ENCODE measurements at regions not wholly inside any gene's neighbourhood (a gene's known extent, or its start where the extent isn't known, plus 50 kb on each side); places are given as distances from the start of the nearest gene placed in this dataset.

GRCh38 chr1:68600049-68600661 is 103.3 kb upstream of the DEPDC1 start:
- no peaks in the 10 kb centered on the region for H3K9me3 ChIP-seq (ENCODE audit: control insufficient read depth in 2 of 2, insufficient read depth in 1 of 2, low read depth in 1 of 2, low read length in 1 of 2)
- H3K27me3 ChIP-seq (ENCODE audit: control insufficient read depth in 1 of 2, insufficient read depth in 2 of 2, low read length in 2 of 2) = no peaks in the 10 kb centered on the region
- no peaks in the 10 kb centered on the region for H3K36me3 ChIP-seq (ENCODE audit: control insufficient read depth in 2 of 2, insufficient read depth in 2 of 2, low read length in 1 of 2)
- WGBS, 2 donors = 62 to 72% methylated on average over 5 of the region's 5 CpGs
- H3K4me1 ChIP-seq (ENCODE audit: control insufficient read depth in 2 of 2, insufficient read depth in 2 of 2, low read length in 1 of 2) = no peaks in the 10 kb centered on the region
- no peak overlapping the region for H3K27ac ChIP-seq (ENCODE audit: low read depth in 2 of 2, low read length in 1 of 2)
- H3K4me3 ChIP-seq (ENCODE audit: low read depth in 1 of 2, low read length in 2 of 2) = no peak overlapping the region

DNA sequence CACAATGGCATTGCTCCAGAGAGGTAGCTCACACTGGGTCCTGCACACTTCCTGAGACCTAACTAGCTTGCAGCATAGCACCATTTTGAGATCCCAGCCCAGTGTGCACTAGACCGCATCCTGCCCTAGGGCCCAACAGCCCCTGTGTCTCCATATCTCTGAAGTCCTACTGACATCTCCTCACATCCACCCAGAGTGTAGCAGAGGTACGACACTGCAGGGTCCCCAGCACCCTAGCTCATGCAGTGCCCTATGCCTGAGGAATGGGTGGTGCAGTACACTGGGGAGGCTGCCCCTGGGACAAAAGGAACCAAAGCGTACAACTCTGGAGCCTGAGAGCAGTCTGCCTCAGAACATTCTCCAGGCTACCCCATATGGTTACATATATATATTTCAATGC is 111.4 kb upstream of the DEPDC1 start:
- Histone ChIP-seq H3K4me1 (ENCODE audit: control insufficient read depth in 2 of 2, insufficient read depth in 2 of 2, low read length in 1 of 2) (no peaks in the 10 kb centered on the region), H3K36me3 (ENCODE audit: control insufficient read depth in 2 of 2, insufficient read depth in 2 of 2, low read length in 1 of 2) (no peaks in the 10 kb centered on the region), H3K27me3 (ENCODE audit: control insufficient read depth in 1 of 2, insufficient read depth in 2 of 2, low read length in 2 of 2) (no peaks in the 10 kb centered on the region), H3K27ac (ENCODE audit: low read depth in 2 of 2, low read length in 1 of 2) (no peak overlapping the region), H3K9me3 (ENCODE audit: control insufficient read depth in 2 of 2, insufficient read depth in 1 of 2, low read depth in 1 of 2, low read length in 1 of 2) (no peaks in the 10 kb centered on the region), H3K4me3 (ENCODE audit: low read depth in 1 of 2, low read length in 2 of 2) (no peak overlapping the region)
- 88 to 99% methylated on average over 3 of the region's 3 CpGs for WGBS, 2 donors

DNA sequence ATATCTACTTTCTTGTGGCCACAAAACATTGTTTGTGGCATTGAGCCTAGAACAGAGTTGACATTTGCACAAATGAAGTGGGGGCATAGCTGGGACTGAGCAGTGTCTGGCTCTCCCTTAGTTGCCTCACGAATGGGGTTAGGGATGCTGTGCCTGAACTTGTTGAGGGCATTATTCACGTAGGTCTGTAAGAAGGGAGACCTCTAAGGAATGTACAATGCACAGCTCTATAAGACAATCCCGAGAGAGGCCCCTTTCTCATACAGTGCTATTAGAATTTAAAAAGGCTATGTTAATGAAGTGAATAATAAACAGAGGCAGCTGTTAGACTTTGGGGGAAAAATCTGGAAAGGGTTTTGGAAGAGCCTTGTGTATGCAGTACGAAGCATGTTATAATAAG is 118.4 kb upstream of the DEPDC1 start:
- peaks cover 0 to 4% of the 10 kb centered on the region in 2 donors for H3K9me3 ChIP-seq (ENCODE audit: control insufficient read depth in 2 of 2, insufficient read depth in 1 of 2, low read depth in 1 of 2, low read length in 1 of 2)
- no peak overlapping the region for H3K27ac ChIP-seq (ENCODE audit: low read depth in 2 of 2, low read length in 1 of 2)
- WGBS, 2 donors = 62 to 68% methylated on average over 4 of the region's 4 CpGs
- H3K4me1 ChIP-seq (ENCODE audit: control insufficient read depth in 2 of 2, insufficient read depth in 2 of 2, low read length in 1 of 2) = no peaks in the 10 kb centered on the region
- H3K4me3 ChIP-seq (ENCODE audit: low read depth in 1 of 2, low read length in 2 of 2) = no peak overlapping the region
- H3K27me3 ChIP-seq (ENCODE audit: control insufficient read depth in 1 of 2, insufficient read depth in 2 of 2, low read length in 2 of 2) = peaks cover 0 to 2% of the 10 kb centered on the region in 2 donors
- H3K36me3 ChIP-seq (ENCODE audit: control insufficient read depth in 2 of 2, insufficient read depth in 2 of 2, low read length in 1 of 2) = no peaks in the 10 kb centered on the region

DNA sequence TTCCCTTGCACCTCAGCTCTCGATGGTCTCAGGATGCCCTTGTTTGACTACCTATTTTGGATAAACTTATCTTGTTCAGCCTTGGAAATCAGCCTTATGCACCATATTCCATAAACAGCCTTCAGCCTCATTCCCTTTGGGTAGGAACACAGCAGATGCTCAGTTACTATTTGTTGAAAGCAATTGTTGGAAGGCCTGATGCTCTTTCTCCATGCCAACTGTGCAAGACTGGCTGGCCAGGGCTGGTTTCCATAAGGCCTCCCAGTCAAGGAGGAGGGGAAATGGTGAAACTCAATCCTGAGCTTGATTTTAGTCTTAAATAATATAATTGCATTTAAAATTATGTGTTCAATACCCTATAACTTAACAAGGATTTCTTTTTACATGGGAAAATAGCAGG is 121.1 kb upstream of the DEPDC1 start:
- Histone ChIP-seq H3K4me1 (ENCODE audit: control insufficient read depth in 2 of 2, insufficient read depth in 2 of 2, low read length in 1 of 2) (no peaks in the 10 kb centered on the region), H3K27ac (ENCODE audit: low read depth in 2 of 2, low read length in 1 of 2) (no peak overlapping the region), H3K9me3 (ENCODE audit: control insufficient read depth in 2 of 2, insufficient read depth in 1 of 2, low read depth in 1 of 2, low read length in 1 of 2) (peaks cover 0 to 4% of the 10 kb centered on the region in 2 donors), H3K27me3 (ENCODE audit: control insufficient read depth in 1 of 2, insufficient read depth in 2 of 2, low read length in 2 of 2) (peaks cover 0 to 2% of the 10 kb centered on the region in 2 donors), H3K36me3 (ENCODE audit: control insufficient read depth in 2 of 2, insufficient read depth in 2 of 2, low read length in 1 of 2) (no peaks in the 10 kb centered on the region), H3K4me3 (ENCODE audit: low read depth in 1 of 2, low read length in 2 of 2) (no peak overlapping the region)
- WGBS, 2 donors = 72 to 81% methylated on average over 1 of the region's 1 CpG

DNA sequence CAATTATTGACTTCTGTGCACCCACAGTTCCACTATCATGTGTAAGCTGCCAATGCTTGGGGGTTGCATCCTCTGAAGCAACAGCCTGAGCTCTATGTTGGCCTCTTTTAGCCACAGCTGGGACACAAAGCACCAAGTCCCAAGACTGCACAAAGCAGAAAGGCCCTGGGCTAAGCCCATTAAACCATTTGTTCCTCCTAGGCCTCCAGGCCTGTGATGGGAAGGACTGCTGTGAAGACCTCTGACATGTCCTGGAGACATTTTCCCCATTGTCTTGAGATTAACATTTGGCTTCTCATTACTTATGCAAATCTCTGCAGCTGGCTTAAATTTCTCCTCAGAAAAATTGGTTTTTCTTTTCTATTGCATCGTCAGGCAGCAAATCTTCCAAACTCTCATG is 123.7 kb upstream of the DEPDC1 start:
- H3K27ac ChIP-seq (ENCODE audit: low read depth in 2 of 2, low read length in 1 of 2) = no peak overlapping the region
- 85 to 97% methylated on average over 1 of the region's 1 CpG for WGBS, 2 donors
- H3K4me1 ChIP-seq (ENCODE audit: control insufficient read depth in 2 of 2, insufficient read depth in 2 of 2, low read length in 1 of 2) = no peaks in the 10 kb centered on the region
- no peaks in the 10 kb centered on the region for H3K27me3 ChIP-seq (ENCODE audit: control insufficient read depth in 1 of 2, insufficient read depth in 2 of 2, low read length in 2 of 2)
- peaks cover 0 to 4% of the 10 kb centered on the region in 2 donors for H3K9me3 ChIP-seq (ENCODE audit: control insufficient read depth in 2 of 2, insufficient read depth in 1 of 2, low read depth in 1 of 2, low read length in 1 of 2)
- no peak overlapping the region for H3K4me3 ChIP-seq (ENCODE audit: low read depth in 1 of 2, low read length in 2 of 2)
- H3K36me3 ChIP-seq (ENCODE audit: control insufficient read depth in 2 of 2, insufficient read depth in 2 of 2, low read length in 1 of 2) = no peaks in the 10 kb centered on the region

- no peaks in the 10 kb centered on the region for H3K36me3 ChIP-seq (ENCODE audit: control insufficient read depth in 2 of 2, insufficient read depth in 2 of 2, low read length in 1 of 2)
- H3K27ac ChIP-seq (ENCODE audit: low read depth in 2 of 2, low read length in 1 of 2) = no peak overlapping the region
- H3K27me3 ChIP-seq (ENCODE audit: control insufficient read depth in 1 of 2, insufficient read depth in 2 of 2, low read length in 2 of 2) = no peaks in the 10 kb centered on the region
- peaks cover 0 to 4% of the 10 kb centered on the region in 2 donors for H3K9me3 ChIP-seq (ENCODE audit: control insufficient read depth in 2 of 2, insufficient read depth in 1 of 2, low read depth in 1 of 2, low read length in 1 of 2)
- H3K4me1 ChIP-seq (ENCODE audit: control insufficient read depth in 2 of 2, insufficient read depth in 2 of 2, low read length in 1 of 2) = no peaks in the 10 kb centered on the region
- 15 to 28% methylated on average over 2 of the region's 2 CpGs for WGBS, 2 donors
- H3K4me3 ChIP-seq (ENCODE audit: low read depth in 1 of 2, low read length in 2 of 2) = no peak overlapping the region
Measured at GRCh38 chr1:68623700-68624099, 126.8 kb upstream of the DEPDC1 start.

DNA sequence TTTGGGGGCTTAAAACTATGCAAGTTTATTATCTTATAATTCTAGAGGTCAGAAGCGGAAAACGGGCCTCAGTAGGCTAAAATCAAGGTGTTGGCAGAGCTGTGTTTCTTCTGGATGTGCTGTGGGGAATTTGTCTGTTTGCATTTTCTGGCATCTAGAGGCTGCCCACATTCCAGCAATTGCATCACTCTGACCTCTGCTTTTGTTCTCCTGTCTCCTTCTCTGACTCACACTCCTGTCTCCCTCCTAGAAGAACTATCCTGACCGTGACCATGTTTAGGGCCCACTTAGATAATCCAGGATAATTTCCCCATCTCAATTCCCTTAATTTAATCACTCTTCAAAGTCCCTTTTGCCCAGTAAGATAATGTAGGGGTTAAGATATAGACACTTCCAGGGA is 127.4 kb upstream of the DEPDC1 start:
- no peaks in the 10 kb centered on the region for H3K27me3 ChIP-seq (ENCODE audit: control insufficient read depth in 1 of 2, insufficient read depth in 2 of 2, low read length in 2 of 2)
- H3K27ac ChIP-seq (ENCODE audit: low read depth in 2 of 2, low read length in 1 of 2) = no peak overlapping the region
- H3K9me3 ChIP-seq (ENCODE audit: control insufficient read depth in 2 of 2, insufficient read depth in 1 of 2, low read depth in 1 of 2, low read length in 1 of 2) = peaks cover 0 to 4% of the 10 kb centered on the region in 2 donors
- no peak overlapping the region for H3K4me3 ChIP-seq (ENCODE audit: low read depth in 1 of 2, low read length in 2 of 2)
- 41 to 56% methylated on average over 3 of the region's 3 CpGs for WGBS, 2 donors
- H3K4me1 ChIP-seq (ENCODE audit: control insufficient read depth in 2 of 2, insufficient read depth in 2 of 2, low read length in 1 of 2) = no peaks in the 10 kb centered on the region
- no peaks in the 10 kb centered on the region for H3K36me3 ChIP-seq (ENCODE audit: control insufficient read depth in 2 of 2, insufficient read depth in 2 of 2, low read length in 1 of 2)

DNA sequence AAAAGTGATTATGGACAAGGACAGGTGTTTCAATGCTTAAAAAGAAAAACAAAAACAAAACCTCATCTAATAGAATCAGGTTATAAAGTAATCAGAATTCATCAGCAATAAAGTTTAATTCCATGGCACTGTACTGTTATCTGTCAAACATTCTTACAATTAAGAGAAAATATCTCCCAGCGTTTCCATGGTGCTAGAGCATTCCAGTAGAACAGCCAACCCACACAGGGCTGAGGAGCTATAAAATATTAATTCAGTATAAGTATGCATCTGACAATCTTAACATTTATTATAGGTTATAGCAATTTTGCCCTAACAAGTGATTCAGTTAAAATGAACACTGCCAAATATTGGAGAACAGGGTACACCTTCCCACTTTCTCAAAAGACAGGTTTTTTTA is 128.7 kb upstream of the DEPDC1 start:
- WGBS, 2 donors = 74 to 76% methylated on average over 1 of the region's 1 CpG
- Histone ChIP-seq H3K4me1 (ENCODE audit: control insufficient read depth in 2 of 2, insufficient read depth in 2 of 2, low read length in 1 of 2) (no peaks in the 10 kb centered on the region), H3K9me3 (ENCODE audit: control insufficient read depth in 2 of 2, insufficient read depth in 1 of 2, low read depth in 1 of 2, low read length in 1 of 2) (no peaks in the 10 kb centered on the region), H3K27ac (ENCODE audit: low read depth in 2 of 2, low read length in 1 of 2) (no peak overlapping the region), H3K4me3 (ENCODE audit: low read depth in 1 of 2, low read length in 2 of 2) (no peak overlapping the region), H3K27me3 (ENCODE audit: control insufficient read depth in 1 of 2, insufficient read depth in 2 of 2, low read length in 2 of 2) (no peaks in the 10 kb centered on the region), H3K36me3 (ENCODE audit: control insufficient read depth in 2 of 2, insufficient read depth in 2 of 2, low read length in 1 of 2) (no peaks in the 10 kb centered on the region)

GRCh38 chr1:68633141-68633919 is 136.4 kb upstream of the DEPDC1 start:
- H3K27me3 ChIP-seq (ENCODE audit: control insufficient read depth in 1 of 2, insufficient read depth in 2 of 2, low read length in 2 of 2) = no peaks in the 10 kb centered on the region
- H3K27ac ChIP-seq (ENCODE audit: low read depth in 2 of 2, low read length in 1 of 2) = no peak overlapping the region
- no peaks in the 10 kb centered on the region for H3K9me3 ChIP-seq (ENCODE audit: control insufficient read depth in 2 of 2, insufficient read depth in 1 of 2, low read depth in 1 of 2, low read length in 1 of 2)
- no peaks in the 10 kb centered on the region for H3K36me3 ChIP-seq (ENCODE audit: control insufficient read depth in 2 of 2, insufficient read depth in 2 of 2, low read length in 1 of 2)
- H3K4me3 ChIP-seq (ENCODE audit: low read depth in 1 of 2, low read length in 2 of 2) = no peak overlapping the region
- WGBS, 2 donors = 79% methylated on average over 4 of the region's 4 CpGs
- H3K4me1 ChIP-seq (ENCODE audit: control insufficient read depth in 2 of 2, insufficient read depth in 2 of 2, low read length in 1 of 2) = no peaks in the 10 kb centered on the region

DNA sequence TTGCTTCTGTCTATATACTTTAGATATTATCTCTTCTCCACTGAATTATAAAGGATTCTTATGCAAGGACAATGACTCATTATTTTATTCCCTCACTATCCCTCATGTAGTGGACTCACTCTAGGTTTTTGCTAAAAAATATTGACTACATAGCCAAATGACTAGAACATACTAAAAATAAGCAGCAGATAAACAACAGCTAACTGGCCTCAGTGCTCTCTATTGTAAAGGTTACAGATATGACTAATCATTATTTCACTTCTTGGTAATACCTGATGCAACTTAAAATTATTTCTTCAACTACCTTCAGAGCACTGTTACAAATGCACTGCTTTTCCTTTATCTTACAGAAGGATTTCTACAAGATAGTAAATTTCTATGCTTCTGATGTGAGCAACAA is 147.6 kb upstream of the DEPDC1 start:
- no peaks in the 10 kb centered on the region for H3K4me1 ChIP-seq (ENCODE audit: control insufficient read depth in 2 of 2, insufficient read depth in 2 of 2, low read length in 1 of 2)
- H3K9me3 ChIP-seq (ENCODE audit: control insufficient read depth in 2 of 2, insufficient read depth in 1 of 2, low read depth in 1 of 2, low read length in 1 of 2) = no peaks in the 10 kb centered on the region
- H3K36me3 ChIP-seq (ENCODE audit: control insufficient read depth in 2 of 2, insufficient read depth in 2 of 2, low read length in 1 of 2) = no peaks in the 10 kb centered on the region
- no peak overlapping the region for H3K27ac ChIP-seq (ENCODE audit: low read depth in 2 of 2, low read length in 1 of 2)
- H3K27me3 ChIP-seq (ENCODE audit: control insufficient read depth in 1 of 2, insufficient read depth in 2 of 2, low read length in 2 of 2) = no peaks in the 10 kb centered on the region
- no peak overlapping the region for H3K4me3 ChIP-seq (ENCODE audit: low read depth in 1 of 2, low read length in 2 of 2)
